Hepatocyte (in vitro differentiated cells): ENCODE measurements at regions not wholly inside any gene's neighbourhood (a gene's known extent, or its start where the extent isn't known, plus 50 kb on each side); places are given as distances from the start of the nearest gene placed in this dataset.

Source experiments
- DNase-seq: peaks from one replicate; pipeline ENCODE4 v3.0.0-alpha.2; 2016; ENCODE audit warnings: low spot score
- H2AFZ ChIP-seq: fragments of 200-600 bp; sonication (generic); 2 replicates; pipeline ENCODE4 v1.6.0; 2016; ENCODE audit warnings: antibody characterized with exemption, mild to moderate bottlenecking
- H3K27ac ChIP-seq: fragments of 200-600 bp; sonication (generic); 2 replicates; pipeline ENCODE4 v1.5.1; 2016; ENCODE audit warnings: mild to moderate bottlenecking
- H3K27me3 ChIP-seq: fragments of 200-600 bp; sonication (generic); 2 replicates; pipeline ENCODE4 v1.6.1; 2016
- H3K36me3 ChIP-seq: fragments of 200-600 bp; sonication (generic); replicated peaks from 2 replicates; pipeline ENCODE4 v1.5.1; 2016; ENCODE audit warnings: low read depth; ENCODE audit not compliant: insufficient read depth
- H3K4me1 ChIP-seq: fragments of 200-600 bp; sonication (generic); 2 replicates; pipeline ENCODE4 v1.5.1; 2016; ENCODE audit warnings: mild to moderate bottlenecking, moderate library complexity; ENCODE audit not compliant: insufficient read depth
- H3K4me2 ChIP-seq: fragments of 200-600 bp; sonication (generic); 2 replicates; pipeline ENCODE4 v1.6.0; 2016
- H3K4me3 ChIP-seq: fragments of 200-600 bp; sonication (generic); 2 replicates; pipeline ENCODE4 v1.5.1; 2016; ENCODE audit warnings: mild to moderate bottlenecking
- H3K79me2 ChIP-seq: fragments of 200-600 bp; sonication (generic); 2 replicates; pipeline ENCODE4 v1.6.0; 2017; ENCODE audit warnings: mild to moderate bottlenecking
- H3K9me2 ChIP-seq: fragments of 200-600 bp; sonication (generic); replicated peaks from 2 replicates; pipeline ENCODE4 v1.6.0; 2017; ENCODE audit warnings: mild to moderate bottlenecking; ENCODE audit not compliant: insufficient read depth
- H3K9me3 ChIP-seq: fragments of 200-600 bp; sonication (generic); 2 replicates; pipeline ENCODE4 v1.5.1; 2016; ENCODE audit warnings: low read depth, mild to moderate bottlenecking
- H4K20me1 ChIP-seq: fragments of 200-600 bp; sonication (generic); 2 replicates; pipeline ENCODE4 v1.6.0; 2016; ENCODE audit warnings: mild to moderate bottlenecking; ENCODE audit not compliant: insufficient read depth, poor library complexity, severe bottlenecking
- CTCF ChIP-seq: fragments of 200-600 bp; sonication (generic); IDR thresholded peaks from 2 replicates; pipeline ENCODE4 v1.5.1; 2016; ENCODE audit warnings: antibody characterized with exemption, mild to moderate bottlenecking; ENCODE audit not compliant: poor library complexity
- EZH2 ChIP-seq: fragments of 200-600 bp; sonication (generic); IDR thresholded peaks from 2 replicates; pipeline ENCODE4 v1.6.1; 2016; ENCODE audit warnings: antibody characterized with exemption, mild to moderate bottlenecking, borderline replicate concordance
- EZH2phosphoT487 ChIP-seq: fragments of 200-600 bp; sonication (generic); IDR thresholded peaks from one replicate; pipeline ENCODE4 v1.6.1; 2018; ENCODE audit warnings: antibody characterized with exemption, mild to moderate bottlenecking, low read depth, moderate library complexity; ENCODE audit not compliant: unreplicated experiment, severe bottlenecking
- WGBS: methylation state at CpG from one replicate; pipeline ENCODE4 v1.1.6; 2016; ENCODE audit warnings: low lambda C conversion rate; ENCODE audit errors: missing lambda C conversion rate; 5-methylcytosine and 5-hydroxymethylcytosine counted together

DNA sequence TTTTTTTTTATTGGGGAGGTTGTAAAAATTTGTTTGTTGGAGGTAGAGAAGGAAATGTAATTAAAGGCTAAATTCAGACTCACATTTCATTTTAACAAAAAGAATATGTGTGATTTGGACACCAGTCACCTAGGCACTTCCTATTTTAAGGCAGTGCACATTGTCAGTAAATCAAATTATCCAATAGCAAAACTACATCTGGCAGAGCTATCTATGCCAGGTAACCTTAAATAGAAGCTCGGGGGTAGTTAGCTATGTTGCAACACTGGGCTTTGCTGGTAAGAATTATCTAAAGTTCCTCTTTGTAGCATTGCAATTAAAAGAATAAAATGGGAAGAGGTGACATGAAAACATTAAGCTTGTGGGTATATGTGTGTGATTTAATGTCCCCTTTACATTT lies 1064.4 kb upstream of the ZEB2 start:
- no peak overlapping the region for H3K4me3 ChIP-seq
- no peak overlapping the region for H3K4me2 ChIP-seq
- H3K27ac ChIP-seq = no peak overlapping the region
- H3K9me3 ChIP-seq = no peaks in the 10 kb centered on the region
- DNase-seq = no peak
- no peaks in the 10 kb centered on the region for H3K36me3 ChIP-seq
- no peaks in the 10 kb centered on the region for H3K9me2 ChIP-seq
- 70% methylated on average over 1 of the region's 1 CpG for WGBS
- TF ChIP-seq EZH2phosphoT487 (no peak), CTCF (no peak), EZH2 (no peak)
- H3K4me1 ChIP-seq = no peaks in the 10 kb centered on the region
- H2AFZ ChIP-seq = no peak overlapping the region
- no peaks in the 10 kb centered on the region for H3K79me2 ChIP-seq
- H4K20me1 ChIP-seq = no peaks in the 10 kb centered on the region
- H3K27me3 ChIP-seq = no peaks in the 10 kb centered on the region

GRCh38 chr2:145573608-145574007 lies 1053.7 kb upstream of the ZEB2 start:
- Histone ChIP-seq H3K79me2 (no peaks in the 10 kb centered on the region), H3K36me3 (no peaks in the 10 kb centered on the region), H3K27me3 (no peaks in the 10 kb centered on the region), H3K27ac (no peak overlapping the region), H3K4me3 (no peak overlapping the region), H4K20me1 (no peaks in the 10 kb centered on the region), H3K9me3 (no peaks in the 10 kb centered on the region), H3K4me1 (no peaks in the 10 kb centered on the region), H3K9me2 (no peaks in the 10 kb centered on the region), H2AFZ (no peak overlapping the region), H3K4me2 (no peak overlapping the region)
- no peak for DNase-seq
- TF ChIP-seq EZH2 (no peak), CTCF (no peak), EZH2phosphoT487 (no peak)
- WGBS = 79% methylated on average over 5 of the region's 5 CpGs

- no peak overlapping the region for H3K4me2 ChIP-seq
- H3K4me3 ChIP-seq = no peak overlapping the region
- H3K27ac ChIP-seq = no peak overlapping the region
Measured at GRCh38 chr2:145572238-145572637, 1052.3 kb upstream of the ZEB2 start.

More at GRCh38 chr2:145572238-145572637, 1052.3 kb upstream of the ZEB2 start:
- Histone ChIP-seq H3K27me3 (no peaks in the 10 kb centered on the region), H3K9me3 (no peaks in the 10 kb centered on the region), H4K20me1 (no peaks in the 10 kb centered on the region), H2AFZ (no peak overlapping the region), H3K36me3 (no peaks in the 10 kb centered on the region), H3K9me2 (no peaks in the 10 kb centered on the region), H3K79me2 (no peaks in the 10 kb centered on the region), H3K4me1 (no peaks in the 10 kb centered on the region)
- no peak for DNase-seq
- TF ChIP-seq EZH2 (no peak), EZH2phosphoT487 (no peak), CTCF (no peak)
